Thyroid gland (tissue), 4 donors: ENCODE measurements at regions not wholly inside any gene's neighbourhood (a gene's known extent, or its start where the extent isn't known, plus 50 kb on each side); places are given as distances from the start of the nearest gene placed in this dataset.

Source experiments
- DNase-seq, 2 donors: peaks; one replicate each; pipeline ENCODE4 v3.0.0-alpha.2; 2019
- H3K27ac ChIP-seq, 3 donors: fragments of 200-600 bp; sonication (generic); 1 replicate in 2 of 3; 2 replicates in 1 of 3; pipeline ENCODE4 v1.5.1; 2016 to 2019; ENCODE audit warnings: mild to moderate bottlenecking in 1 of 3, moderate library complexity in 1 of 3
- H3K27me3 ChIP-seq: fragments of 200-600 bp; sonication (generic); one replicate; pipeline ENCODE4 v1.5.1; 2019
- H3K36me3 ChIP-seq, 2 donors: fragments of 200-600 bp; sonication (generic); one replicate each; pipeline ENCODE4 v1.5.1; 2016 to 2019
- H3K4me1 ChIP-seq, 2 donors: fragments of 200-600 bp; sonication (generic); one replicate each; pipeline ENCODE4 v1.5.1; 2017 to 2019
- H3K4me3 ChIP-seq, 3 donors: fragments of 200-600 bp; sonication (generic); replicated peaks in 1 of 3; 1 replicate in 2 of 3; 2 replicates in 1 of 3; pipeline ENCODE4 v1.5.1; 2016; ENCODE audit warnings: mild to moderate bottlenecking in 1 of 3
- H3K9me3 ChIP-seq: fragments of 200-600 bp; sonication (generic); one replicate; pipeline ENCODE4 v1.5.1; 2017
- CTCF ChIP-seq, 6 experiments: fragments of 200-600 bp in 3 of 6; fragments of 450-650 bp in 3 of 6; sonication (generic) in 3 of 6; IDR thresholded peaks; one replicate each; pipeline ENCODE4 v1.5.1; 2016 to 2019; ENCODE audit warnings: antibody characterized with exemption in 6 of 6, mild to moderate bottlenecking in 2 of 6, inconsistent platforms in 1 of 6, moderate library complexity in 1 of 6
- POLR2A ChIP-seq, 2 donors: fragments of 450-650 bp; IDR thresholded peaks; one replicate each; pipeline ENCODE4 v1.6.1; 2017; ENCODE audit warnings: antibody characterized with exemption in 2 of 2, mild to moderate bottlenecking in 2 of 2, moderate library complexity in 1 of 2
- WGBS, 2 donors: methylation state at CpG; one replicate each; pipeline ENCODE4 v1.1.5; 2017; 5-methylcytosine and 5-hydroxymethylcytosine counted together
- intact Hi-C: fragments of 100-400 bp; cut with DNase I; formaldehyde crosslinking; loops from one replicate; pipeline ENCODE4 v1.15.1; 2023

- WGBS, 2 donors, result 90 to 91% methylated on average over 3 of the region's 3 CpGs
- H3K9me3 ChIP-seq, result no peaks in the 10 kb centered on the region
- H3K27ac ChIP-seq, result peak overlapping the region in 2 of 3 donors; percentile 66 to 72
- intact Hi-C loops, result no loop called here
- TF ChIP-seq POLR2A (IDR thresholded peaks at IDR 0.05), result no peak
- TF ChIP-seq CTCF (IDR thresholded peaks at IDR 0.05), result no peak
- H3K36me3 ChIP-seq, result no peaks in the 10 kb centered on the region
- no peak for DNase-seq
- no peaks in the 10 kb centered on the region for H3K27me3 ChIP-seq
- H3K4me1 ChIP-seq, result peaks cover 36 to 50% of the 10 kb centered on the region in 2 donors
- H3K4me3 ChIP-seq, result no peak overlapping the region
Measured at GRCh38 chr4:124941267-124941666, 228.7 kb upstream of the ANKRD50 start.

GRCh38 chr4:124940387-124940786 lies 227.9 kb upstream of the ANKRD50 start:
- intact Hi-C loops, result no loop called here

GRCh38 chr4:124939908-124940307 lies 227.4 kb upstream of the ANKRD50 start:
- Histone ChIP-seq H3K4me3 (no peak overlapping the region), H3K36me3 (no peaks in the 10 kb centered on the region), H3K9me3 (no peaks in the 10 kb centered on the region), H3K27me3 (no peaks in the 10 kb centered on the region), H3K4me1 (peaks cover 36 to 54% of the 10 kb centered on the region in 2 donors), H3K27ac (peak overlapping the region; percentile 66 to 80 (median 72))
- WGBS, 2 donors, result 17 to 27% methylated on average over 1 of the region's 1 CpG
- TF ChIP-seq CTCF (IDR thresholded peaks at IDR 0.05) (no peak), POLR2A (IDR thresholded peaks at IDR 0.05) (no peak)
- intact Hi-C loops, result no loop called here
- DNase-seq, result no peak

More at GRCh38 chr4:124940387-124940786, 227.9 kb upstream of the ANKRD50 start:
- no peaks in the 10 kb centered on the region for H3K9me3 ChIP-seq
- H3K27ac ChIP-seq, result peak overlapping the region; percentile 66 to 80 (median 72)
- peaks cover 36 to 54% of the 10 kb centered on the region in 2 donors for H3K4me1 ChIP-seq
- WGBS, 2 donors, result 28 to 44% methylated on average over 3 of the region's 3 CpGs
- H3K27me3 ChIP-seq, result no peaks in the 10 kb centered on the region
- TF ChIP-seq CTCF (IDR thresholded peaks at IDR 0.05), result no peak
- no peak for TF ChIP-seq POLR2A (IDR thresholded peaks at IDR 0.05)
- no peak overlapping the region for H3K4me3 ChIP-seq
- no peak for DNase-seq
- no peaks in the 10 kb centered on the region for H3K36me3 ChIP-seq

- no peak for TF ChIP-seq POLR2A (IDR thresholded peaks at IDR 0.05)
- no peak for TF ChIP-seq CTCF (IDR thresholded peaks at IDR 0.05)
- Histone ChIP-seq H3K36me3 (no peaks in the 10 kb centered on the region), H3K9me3 (no peaks in the 10 kb centered on the region), H3K4me3 (no peak overlapping the region), H3K27ac (peak overlapping the region; percentile 66 to 80 (median 72)), H3K4me1 (peaks cover 36 to 54% of the 10 kb centered on the region in 2 donors), H3K27me3 (no peaks in the 10 kb centered on the region)
- no peak for DNase-seq
- WGBS, 2 donors, result 60 to 65% methylated on average over 1 of the region's 1 CpG
- intact Hi-C loops, result no loop called here
Measured at GRCh38 chr4:124938836-124939235, 226.3 kb upstream of the ANKRD50 start.

GRCh38 chr4:124937993-124938392 lies 225.5 kb upstream of the ANKRD50 start:
- intact Hi-C loops, result no loop called here
- Histone ChIP-seq H3K4me3 (no peak overlapping the region), H3K9me3 (no peaks in the 10 kb centered on the region), H3K4me1 (peaks cover 36 to 54% of the 10 kb centered on the region in 2 donors), H3K27me3 (no peaks in the 10 kb centered on the region), H3K27ac (peak overlapping the region; percentile 66 to 72 (median 68)), H3K36me3 (no peaks in the 10 kb centered on the region)
- 40 to 54% methylated on average over 4 to 5 of the region's 5 CpGs for WGBS, 2 donors
- TF ChIP-seq POLR2A (IDR thresholded peaks at IDR 0.05) (no peak), CTCF (IDR thresholded peaks at IDR 0.05) (no peak)
- peak; percentile 18 to 38 for DNase-seq
